Progenitor cell of endocrine pancreas (in vitro differentiated cells): ENCODE measurements at regions not wholly inside any gene's neighbourhood (a gene's known extent, or its start where the extent isn't known, plus 50 kb on each side); places are given as distances from the start of the nearest gene placed in this dataset.
"Not testable (repeated sequence)": the region's sequence is repeated elsewhere in the genome, so short reads cannot be mapped to it uniquely, and the experiment has no call there.

Source experiments
- DNase-seq: peaks from one replicate; pipeline ENCODE4 v3.0.0; 2021; ENCODE audit warnings: low spot score; ENCODE audit not compliant: unreplicated experiment
- H3K27ac Mint-ChIP-seq: 2 replicates; pipeline ENCODE4 v1.8.0; 2021; ENCODE audit warnings: mild to moderate bottlenecking, moderate library complexity, mixed read lengths
- H3K27me3 Mint-ChIP-seq: 2 replicates; pipeline ENCODE4 v1.8.0; 2021; ENCODE audit warnings: mixed read lengths
- H3K36me3 Mint-ChIP-seq: 2 replicates; pipeline ENCODE4 v1.8.0; 2022; ENCODE audit warnings: mixed read lengths; ENCODE audit not compliant: insufficient read depth
- H3K4me1 Mint-ChIP-seq: 2 replicates; pipeline ENCODE4 v1.8.0; 2021; ENCODE audit warnings: low read depth, mixed read lengths
- H3K4me3 Mint-ChIP-seq: 2 replicates; pipeline ENCODE4 v1.8.0; 2021; ENCODE audit warnings: low read depth, mild to moderate bottlenecking, moderate library complexity, mixed read lengths
- H3K9me3 Mint-ChIP-seq: 2 replicates; pipeline ENCODE4 v1.8.0; 2021; ENCODE audit warnings: low read depth, mixed read lengths
- TF ChIP-seq, protein P1 (sequence below): fragments of 200-600 bp; sonication (generic); IDR thresholded peaks from one replicate; pipeline ENCODE4 v1.5.0; 2021; ENCODE audit warnings: antibody characterized with exemption, mild to moderate bottlenecking; ENCODE audit not compliant: unreplicated experiment

DNA sequence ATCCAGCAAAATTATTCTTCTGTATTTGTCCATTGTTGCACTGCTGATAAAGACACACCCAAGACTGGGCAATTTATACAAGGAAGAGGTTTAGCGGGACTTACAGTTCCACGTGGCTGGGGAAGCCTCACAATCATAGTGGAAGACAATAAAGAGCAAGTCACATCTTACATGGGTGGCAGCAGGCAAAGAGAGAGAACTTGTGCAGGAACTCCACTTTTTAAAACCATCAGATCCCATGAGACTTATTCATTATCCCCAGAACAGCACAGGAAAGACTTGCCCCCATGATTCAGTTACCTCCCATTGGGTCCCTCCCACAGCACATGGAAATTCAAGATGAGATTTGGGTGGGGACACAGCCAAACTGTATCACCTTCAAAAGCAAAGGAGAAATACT lies 286.5 kb upstream of the ECI2 start:
- TF ChIP-seq, protein P1, sequence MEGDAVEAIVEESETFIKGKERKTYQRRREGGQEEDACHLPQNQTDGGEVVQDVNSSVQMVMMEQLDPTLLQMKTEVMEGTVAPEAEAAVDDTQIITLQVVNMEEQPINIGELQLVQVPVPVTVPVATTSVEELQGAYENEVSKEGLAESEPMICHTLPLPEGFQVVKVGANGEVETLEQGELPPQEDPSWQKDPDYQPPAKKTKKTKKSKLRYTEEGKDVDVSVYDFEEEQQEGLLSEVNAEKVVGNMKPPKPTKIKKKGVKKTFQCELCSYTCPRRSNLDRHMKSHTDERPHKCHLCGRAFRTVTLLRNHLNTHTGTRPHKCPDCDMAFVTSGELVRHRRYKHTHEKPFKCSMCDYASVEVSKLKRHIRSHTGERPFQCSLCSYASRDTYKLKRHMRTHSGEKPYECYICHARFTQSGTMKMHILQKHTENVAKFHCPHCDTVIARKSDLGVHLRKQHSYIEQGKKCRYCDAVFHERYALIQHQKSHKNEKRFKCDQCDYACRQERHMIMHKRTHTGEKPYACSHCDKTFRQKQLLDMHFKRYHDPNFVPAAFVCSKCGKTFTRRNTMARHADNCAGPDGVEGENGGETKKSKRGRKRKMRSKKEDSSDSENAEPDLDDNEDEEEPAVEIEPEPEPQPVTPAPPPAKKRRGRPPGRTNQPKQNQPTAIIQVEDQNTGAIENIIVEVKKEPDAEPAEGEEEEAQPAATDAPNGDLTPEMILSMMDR: no peak
- H3K27ac Mint-ChIP-seq: no peak overlapping the region
- no peak overlapping the region for H3K4me3 Mint-ChIP-seq
- peaks cover 5% of the 10 kb centered on the region for H3K36me3 Mint-ChIP-seq
- no peaks in the 10 kb centered on the region for H3K27me3 Mint-ChIP-seq
- DNase-seq: no peak
- peaks cover 1% of the 10 kb centered on the region for H3K4me1 Mint-ChIP-seq
- peaks cover 22% of the 10 kb centered on the region for H3K9me3 Mint-ChIP-seq

- Mint-ChIP-seq H3K36me3 (peaks cover 1% of the 10 kb centered on the region), H3K9me3 (peaks cover 18% of the 10 kb centered on the region), H3K27ac (no peak overlapping the region), H3K4me3 (no peak overlapping the region), H3K27me3 (no peaks in the 10 kb centered on the region), H3K4me1 (no peaks in the 10 kb centered on the region)
- DNase-seq: no peak
- TF ChIP-seq, protein P1: no peak
Measured at GRCh38 chr6:4420160-4420865, 284.9 kb upstream of the ECI2 start.

DNA sequence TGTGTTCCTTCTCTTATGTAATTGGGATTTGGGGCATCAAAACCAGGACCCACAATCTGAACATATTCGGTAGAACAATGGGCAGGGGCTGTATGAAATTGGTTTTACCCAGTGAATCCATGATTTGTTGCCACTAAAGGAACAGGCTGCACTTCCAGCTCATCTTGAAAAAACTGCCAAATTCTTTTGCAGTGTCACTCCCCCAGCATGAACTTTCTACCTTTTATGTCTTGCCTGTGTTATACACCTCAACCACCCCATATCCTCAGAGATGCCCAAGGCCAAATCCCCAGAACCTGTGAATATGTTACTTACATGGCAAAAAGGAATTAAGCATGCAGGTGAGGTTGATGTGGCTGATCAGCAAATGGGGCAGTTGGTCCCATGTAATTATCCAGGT lies 280.2 kb upstream of the ECI2 start:
- no peaks in the 10 kb centered on the region for H3K4me1 Mint-ChIP-seq
- H3K9me3 Mint-ChIP-seq: peaks cover 14% of the 10 kb centered on the region
- TF ChIP-seq, protein P1: no peak
- no peak overlapping the region for H3K4me3 Mint-ChIP-seq
- peaks cover under 1% of the 10 kb centered on the region for H3K36me3 Mint-ChIP-seq
- no peak overlapping the region for H3K27ac Mint-ChIP-seq
- DNase-seq: no peak
- H3K27me3 Mint-ChIP-seq: no peaks in the 10 kb centered on the region

- not testable (repeated sequence) for H3K27ac Mint-ChIP-seq, H3K27me3 Mint-ChIP-seq, DNase-seq, H3K4me3 Mint-ChIP-seq, H3K9me3 Mint-ChIP-seq, H3K4me1 Mint-ChIP-seq, H3K36me3 Mint-ChIP-seq
Measured at GRCh38 chr6:4414078-4414477, 278.7 kb upstream of the ECI2 start.

DNA sequence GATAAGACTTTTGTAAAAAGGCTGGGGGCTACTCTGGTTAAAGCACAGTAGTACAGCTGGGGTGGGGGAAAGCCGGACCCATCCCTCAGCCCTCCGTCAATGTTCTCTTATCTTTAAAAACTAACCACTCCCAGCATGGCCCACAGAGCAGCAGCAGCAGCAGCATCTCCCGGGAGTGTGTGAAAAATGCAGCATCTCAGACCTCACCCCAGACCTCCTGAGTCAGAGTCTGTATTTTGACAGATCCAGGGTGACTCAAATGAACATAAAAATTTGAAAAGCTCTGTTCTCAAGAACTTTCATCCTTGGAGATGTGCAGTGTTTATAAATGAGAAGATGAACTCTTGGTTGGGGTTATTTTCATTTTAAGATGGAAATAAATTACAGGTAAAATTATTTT lies 277.7 kb upstream of the ECI2 start:
- no peak overlapping the region for H3K27ac Mint-ChIP-seq
- H3K4me1 Mint-ChIP-seq: no peaks in the 10 kb centered on the region
- DNase-seq: no peak
- H3K9me3 Mint-ChIP-seq: peaks cover 12% of the 10 kb centered on the region
- no peak overlapping the region for H3K4me3 Mint-ChIP-seq
- H3K36me3 Mint-ChIP-seq: peaks cover 2% of the 10 kb centered on the region
- no peaks in the 10 kb centered on the region for H3K27me3 Mint-ChIP-seq
- TF ChIP-seq, protein P1: no peak

- Mint-ChIP-seq H3K9me3 (peaks cover 13% of the 10 kb centered on the region), H3K27ac (no peak overlapping the region), H3K36me3 (peaks cover 2% of the 10 kb centered on the region), H3K27me3 (no peaks in the 10 kb centered on the region), H3K4me1 (no peaks in the 10 kb centered on the region), H3K4me3 (no peak overlapping the region)
- TF ChIP-seq, protein P1: no peak
- DNase-seq: no peak
Measured at GRCh38 chr6:4412488-4412887, 277.1 kb upstream of the ECI2 start.
